ENCODE measurements at regions not wholly inside any gene's neighbourhood (a gene's known extent, or its start where the extent isn't known, plus 50 kb on each side); places are given as distances from the start of the nearest gene placed in this dataset.

DNA sequence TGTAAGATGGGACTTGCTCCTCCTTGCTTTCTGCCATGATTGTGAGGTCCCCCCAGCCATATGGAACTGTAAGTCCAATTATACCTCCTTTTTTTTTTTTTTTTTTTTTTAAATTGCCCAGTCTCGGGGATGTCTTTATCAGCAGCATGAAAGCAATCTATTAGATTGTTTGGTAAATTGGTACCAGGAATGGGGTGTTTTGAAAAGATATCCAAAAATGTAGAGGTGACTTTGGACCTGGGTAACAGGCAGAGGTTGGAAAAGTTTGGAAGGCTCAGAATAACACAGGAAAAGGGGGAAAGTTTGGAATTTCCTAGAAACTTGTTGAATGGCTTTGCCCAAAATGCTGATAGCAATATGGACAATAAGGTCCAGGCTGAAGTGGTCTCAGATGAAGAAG lies 545.8 kb upstream of the ALCAM start:
- H4K5ac ChIP-seq (ENCODE audit: insufficient read length, low read depth, low read length) = no peak overlapping the region
- ChIA-PET CTCF (ENCODE audit: partially characterized antibody) (no interaction called here), POLR2A (ENCODE audit: partially characterized antibody) (no interaction called here)
- no peak overlapping the region for H2BK15ac ChIP-seq (ENCODE audit: low read length)
- no peak overlapping the region for H2BK5ac ChIP-seq (ENCODE audit: low read depth, low read length)
- 100% methylated on average over 1 of the region's 1 CpG; no CpG with 5 or more reads in 1 of the 2 experiments for WGBS, 2 experiments (ENCODE audit: extremely low coverage in 1 of 2, insufficient coverage in 1 of 2, insufficient read length in 1 of 2, insufficient replicate concordance in 2 of 2, low coverage in 1 of 2, low lambda C conversion rate in 2 of 2, missing lambda C conversion rate in 1 of 2)
- H3K9ac ChIP-seq (replicated peaks in 1 of 4; ENCODE audit: extremely low read depth in 1 of 4, low read depth in 3 of 4, low read length in 3 of 4) = no peak overlapping the region
- no peak overlapping the region for H3K4me3 ChIP-seq (ENCODE audit: extremely low read depth in 1 of 4, insufficient read depth in 2 of 4, low read depth in 3 of 4, low read length in 4 of 4)
- no peak overlapping the region for H3K56ac ChIP-seq (replicated peaks; ENCODE audit: insufficient read length, low read depth, low read length)
- H2BK120ac ChIP-seq (replicated peaks; ENCODE audit: low read depth, low read length) = no peak overlapping the region
- H3K18ac ChIP-seq (ENCODE audit: extremely low read depth, low read length) = no peak overlapping the region
- no peaks in the 10 kb centered on the region for H3K23me2 ChIP-seq (ENCODE audit: low read depth, low read length)
- H3K36me3 ChIP-seq (ENCODE audit: control insufficient read depth in 2 of 4, insufficient read depth in 4 of 4, low read length in 3 of 4) = peaks cover 0 to 22% (median 6%) of the 10 kb centered on the region in 4 experiments; a peak in 4 of 8 replicates
- H2BK12ac ChIP-seq (ENCODE audit: low read depth, low read length) = no peak overlapping the region
- no peak overlapping the region for H2BK20ac ChIP-seq (ENCODE audit: low read length)
- no peak for DNase-seq (ENCODE audit: low read depth in 1 of 2, low spot score in 2 of 2)
- no peak for FAIRE-seq
- H2AK5ac ChIP-seq (ENCODE audit: low read depth, low read length) = no peak overlapping the region
- peaks cover 0 to 13% (median 4%) of the 10 kb centered on the region in 4 experiments; a peak in 4 of 7 replicates for H3K4me1 ChIP-seq (replicated peaks in 1 of 4; ENCODE audit: control insufficient read depth in 3 of 4, insufficient read depth in 4 of 4, low read length in 3 of 4)
- H3K23ac ChIP-seq (ENCODE audit: insufficient read length) = no peak overlapping the region
- TF ChIP-seq POLR2A (IDR thresholded peaks at IDR 0.05; ENCODE audit: control extremely low read depth in 1 of 2, low read depth in 2 of 2, low read length in 2 of 2) = no peak
- TF ChIP-seq EP300 (IDR thresholded peaks at IDR 0.05; ENCODE audit: borderline replicate concordance in 1 of 2, low read depth in 2 of 2, low read length in 2 of 2) = no peak
- TF ChIP-seq KDM5A (IDR thresholded peaks at IDR 0.05; ENCODE audit: low read length) = no peak
- no peak for TF ChIP-seq BRCA1 (IDR thresholded peaks at IDR 0.05; ENCODE audit: low read depth, low read length)
- no peak for TF ChIP-seq MAFK (IDR thresholded peaks at IDR 0.05; ENCODE audit: low read depth, low read length)
- TF ChIP-seq SIN3A (conservative IDR thresholded peaks at IDR 0.05 in 1 of 2, IDR thresholded peaks at IDR 0.05 in 1 of 2; ENCODE audit: low read depth in 1 of 2, low read length in 2 of 2) = no peak
- TF ChIP-seq SIRT6 (IDR thresholded peaks at IDR 0.05; ENCODE audit: low read length) = no peak
- no peak for TF ChIP-seq SP2 (IDR thresholded peaks at IDR 0.05; ENCODE audit: low read length)
- no peak for TF ChIP-seq KDM4A (IDR thresholded peaks at IDR 0.05; ENCODE audit: low read depth, low read length, severe bottlenecking)
- no peak for TF ChIP-seq POLR2AphosphoS5 (IDR thresholded peaks at IDR 0.05; ENCODE audit: low read depth, low read length)
- no peak overlapping the region for H3K14ac ChIP-seq (ENCODE audit: insufficient read length)
- H3K4me2 ChIP-seq (ENCODE audit: insufficient read depth in 1 of 2, low read depth in 2 of 2, low read length in 2 of 2) = no peak overlapping the region
- no peak overlapping the region for H4K91ac ChIP-seq (replicated peaks; ENCODE audit: insufficient read length, low read length)
- H3K9me3 ChIP-seq (ENCODE audit: insufficient read depth in 2 of 2, low read depth in 1 of 2, low read length in 1 of 2) = peaks cover 33 to 37% of the 10 kb centered on the region in 2 experiments
- H3K27me3 ChIP-seq (replicated peaks in 1 of 4; ENCODE audit: control insufficient read depth in 3 of 4, extremely low read depth in 1 of 4, insufficient read depth in 3 of 4, low read length in 3 of 4) = no peaks in the 10 kb centered on the region
- no peaks in the 10 kb centered on the region for H3K79me1 ChIP-seq (ENCODE audit: low read depth, low read length)
- no peak overlapping the region for H2AFZ ChIP-seq (ENCODE audit: low read length)
- H3K79me2 ChIP-seq (ENCODE audit: control insufficient read depth in 1 of 2, insufficient read depth in 2 of 2, low read length in 2 of 2) = no peaks in the 10 kb centered on the region
- no peaks in the 10 kb centered on the region for H4K20me1 ChIP-seq (replicated peaks in 1 of 2; ENCODE audit: control insufficient read depth in 1 of 2, insufficient read depth in 2 of 2, low read length in 2 of 2)
- no peak overlapping the region for H3K27ac ChIP-seq (ENCODE audit: low read depth, low read length)
- no peak overlapping the region for H3K4ac ChIP-seq (replicated peaks; ENCODE audit: insufficient read length, low read depth, low read length)
- no peak overlapping the region for H4K8ac ChIP-seq (ENCODE audit: extremely low read depth, insufficient read depth, low read length)
